ENCODE measurements at regions not wholly inside any gene's neighbourhood (a gene's known extent, or its start where the extent isn't known, plus 50 kb on each side); places are given as distances from the start of the nearest gene placed in this dataset.
"Not testable (repeated sequence)": the region's sequence is repeated elsewhere in the genome, so short reads cannot be mapped to it uniquely, and the experiment has no call there.

DNA sequence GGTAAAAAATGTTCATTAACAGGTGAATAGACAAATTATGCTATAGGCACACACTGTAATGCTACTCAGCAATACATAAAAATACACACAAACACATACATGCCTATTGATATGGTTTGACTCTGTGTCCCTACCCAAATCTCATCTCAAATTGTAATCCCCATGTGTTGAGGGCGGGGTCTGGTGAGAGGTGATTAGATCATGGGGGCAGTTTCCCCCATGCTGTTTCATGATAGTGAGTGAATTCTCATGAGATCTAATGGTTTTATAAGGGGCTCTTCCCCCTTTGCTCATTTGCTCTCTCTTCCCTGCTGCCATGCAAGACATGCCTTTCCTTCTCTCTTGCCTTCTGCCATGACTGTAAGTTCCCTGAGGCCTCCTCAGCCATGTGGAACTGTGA is 403.1 kb upstream of the RORB start:
- not testable (repeated sequence) for H3K4me3 ChIP-seq (ENCODE audit: low read depth, low read length); DNase-seq (ENCODE audit: low read depth)

DNA sequence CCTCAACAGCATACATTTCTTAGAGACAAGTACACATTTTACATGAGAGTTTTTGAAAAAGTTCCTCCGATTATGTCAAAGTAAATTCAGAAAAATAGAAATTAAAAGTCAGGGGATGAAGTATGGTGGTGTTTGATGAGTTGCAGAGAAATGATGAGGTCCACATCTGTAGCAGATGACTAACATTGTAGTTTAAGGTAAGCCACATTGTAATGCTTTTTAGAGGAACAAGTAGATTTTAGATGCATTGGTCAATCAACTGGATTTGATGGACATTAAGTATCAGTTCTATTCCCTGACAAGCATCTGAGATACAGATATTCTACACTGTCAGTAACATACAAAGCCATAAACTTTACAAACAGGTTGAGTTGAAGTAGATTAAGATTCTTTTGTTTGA is 402.4 kb upstream of the RORB start:
- DNase-seq (ENCODE audit: low read depth) = no peak
- no peak overlapping the region for H3K4me3 ChIP-seq (ENCODE audit: low read depth, low read length)

DNA sequence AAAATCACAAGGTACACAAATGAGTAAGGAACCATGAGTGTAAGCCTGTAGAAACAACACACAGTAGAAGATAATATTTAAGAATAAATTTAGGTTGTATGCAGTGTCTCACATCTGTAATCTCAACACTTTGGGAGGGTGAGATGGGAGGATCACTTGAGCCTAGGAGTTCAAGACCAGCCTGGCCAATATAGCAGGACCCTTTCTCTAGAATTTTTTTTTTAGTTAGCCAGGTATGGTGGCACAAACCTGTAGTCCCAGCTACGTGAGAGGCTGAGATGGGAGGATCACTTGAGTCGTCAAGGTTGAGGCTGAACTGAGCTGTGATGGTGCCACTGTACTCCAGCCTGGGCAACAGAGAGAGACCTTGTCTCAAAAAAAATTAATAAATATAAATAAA is 401.2 kb upstream of the RORB start:
- no peak for DNase-seq (ENCODE audit: low read depth)
- no peak overlapping the region for H3K4me3 ChIP-seq (ENCODE audit: low read depth, low read length)

DNA sequence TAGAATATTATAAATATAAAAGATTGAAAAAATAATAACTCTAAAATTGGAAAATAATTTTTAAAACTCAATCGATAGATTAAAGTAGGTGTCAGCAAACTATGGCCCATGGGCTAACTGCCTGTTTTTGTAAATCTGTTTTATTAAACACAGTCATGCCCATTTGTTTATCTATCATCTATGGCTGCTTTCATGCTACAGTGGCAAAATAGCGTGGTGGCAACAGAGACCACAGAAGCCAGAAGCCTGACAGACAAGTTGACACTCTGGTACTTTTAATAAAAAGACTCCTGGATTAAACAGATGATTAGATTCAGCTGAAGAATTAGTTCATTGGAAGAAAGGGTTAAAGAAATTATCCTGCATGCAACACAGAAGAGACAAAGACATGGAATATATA is 400.7 kb upstream of the RORB start:
- no peak overlapping the region for H3K4me3 ChIP-seq (ENCODE audit: low read depth, low read length)
- DNase-seq (ENCODE audit: low read depth) = no peak

DNA sequence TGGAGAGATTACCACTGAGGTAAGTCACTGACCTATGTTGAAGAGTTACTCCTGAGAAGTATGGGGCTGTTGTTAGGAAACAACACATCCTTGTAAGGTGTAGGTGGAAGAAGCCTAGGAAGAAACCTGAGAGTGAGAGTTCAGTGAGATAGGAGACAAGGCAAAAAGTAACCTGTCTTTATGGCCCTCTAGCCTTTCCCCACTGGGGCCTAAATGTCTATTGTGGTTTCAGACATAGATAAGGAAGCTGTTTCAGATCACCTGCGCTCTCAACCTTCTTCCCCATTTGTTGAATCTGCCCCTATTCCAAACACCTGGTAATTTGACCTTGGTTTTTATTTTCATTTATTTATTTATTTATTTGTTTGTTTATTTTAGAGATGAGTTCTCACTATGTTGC is 397.1 kb upstream of the RORB start:
- DNase-seq (ENCODE audit: low read depth) = no peak
- H3K4me3 ChIP-seq (ENCODE audit: low read depth, low read length) = no peak overlapping the region

GRCh38 chr9:74102148-74102547 is 395.0 kb upstream of the RORB start:
- not testable (repeated sequence) for H3K4me3 ChIP-seq (ENCODE audit: low read depth, low read length); DNase-seq (ENCODE audit: low read depth)

DNA sequence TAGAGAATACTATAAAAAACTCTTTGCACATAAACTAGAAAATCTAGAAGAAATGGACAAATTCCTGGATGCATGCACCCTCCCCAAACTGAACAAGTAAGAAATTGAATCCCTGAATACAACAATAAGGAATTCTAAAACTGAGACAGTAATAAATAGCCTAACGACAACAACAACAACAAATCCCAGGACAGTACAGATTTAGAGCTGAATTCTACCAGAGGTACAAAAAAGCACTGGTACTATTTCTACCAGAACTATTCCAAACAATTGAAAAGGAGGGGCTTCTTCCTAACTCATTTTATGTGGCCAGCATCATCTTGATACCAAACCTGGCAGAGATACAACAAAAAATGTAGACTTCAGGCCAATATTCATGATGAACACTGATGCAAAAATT is 394.4 kb upstream of the RORB start:
- no peak overlapping the region for H3K4me3 ChIP-seq (ENCODE audit: low read depth, low read length)
- DNase-seq (ENCODE audit: low read depth) = no peak

GRCh38 chr9:74107692-74108091 is 389.4 kb upstream of the RORB start:
- no peak overlapping the region for H3K4me3 ChIP-seq (ENCODE audit: low read depth, low read length)
- DNase-seq (ENCODE audit: low read depth) = no peak

GRCh38 chr9:74115976-74116375 is 381.2 kb upstream of the RORB start:
- H3K4me3 ChIP-seq (ENCODE audit: low read depth, low read length) = no peak overlapping the region
- no peak for DNase-seq (ENCODE audit: low read depth)

- no peak for DNase-seq (ENCODE audit: low read depth)
- no peak overlapping the region for H3K4me3 ChIP-seq (ENCODE audit: low read depth, low read length)
These were observed 380.0 kb upstream of the RORB start for GRCh38 chr9:74117151-74117550.

DNA sequence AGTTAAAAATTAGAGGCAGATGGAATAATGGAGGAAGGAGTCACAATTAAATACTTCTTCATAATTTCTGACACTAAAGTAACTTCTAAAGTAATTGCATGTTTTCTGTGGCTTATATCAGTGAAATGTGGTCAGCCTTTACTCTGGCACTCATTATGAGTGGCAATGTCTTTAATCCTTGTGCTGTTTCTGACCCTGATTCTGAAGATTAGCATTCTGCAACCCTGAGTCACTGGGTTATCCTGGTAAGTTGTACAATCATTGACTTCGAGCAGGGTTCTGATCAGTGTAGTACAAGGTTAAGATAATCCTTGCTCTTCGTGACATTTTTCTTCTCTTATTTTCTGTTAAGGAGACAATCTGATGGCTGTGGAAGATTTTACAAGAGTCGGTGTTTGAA is 379.4 kb upstream of the RORB start:
- DNase-seq (ENCODE audit: low read depth) = no peak
- no peak overlapping the region for H3K4me3 ChIP-seq (ENCODE audit: low read depth, low read length)

GRCh38 chr9:74120061-74120460 is 377.1 kb upstream of the RORB start:
- DNase-seq (ENCODE audit: low read depth) = no peak
- no peak overlapping the region for H3K4me3 ChIP-seq (ENCODE audit: low read depth, low read length)

GRCh38 chr9:74120470-74120869 is 376.7 kb upstream of the RORB start:
- no peak overlapping the region for H3K4me3 ChIP-seq (ENCODE audit: low read depth, low read length)
- no peak for DNase-seq (ENCODE audit: low read depth)

DNA sequence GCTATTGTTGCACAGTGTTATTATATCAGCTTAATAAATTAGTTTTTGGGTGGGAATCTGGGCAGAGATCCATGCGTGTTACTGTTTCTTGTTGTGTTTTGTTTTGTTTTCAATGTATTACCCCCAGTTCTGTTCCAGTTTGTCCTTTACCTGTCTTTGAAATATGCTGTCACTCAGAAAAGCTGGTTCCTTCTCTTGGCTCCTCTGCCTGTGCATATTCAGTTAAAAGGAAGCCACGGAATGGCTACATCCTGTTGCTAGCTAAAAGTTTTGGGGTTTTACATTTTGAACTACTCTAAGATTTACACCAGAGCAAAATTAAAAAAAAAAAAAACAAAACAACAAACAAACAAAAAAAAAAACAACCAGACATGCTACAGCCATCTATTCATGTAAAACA is 374.9 kb upstream of the RORB start:
- no peak for DNase-seq (ENCODE audit: low read depth)
- H3K4me3 ChIP-seq (ENCODE audit: low read depth, low read length) = no peak overlapping the region

- no peak for DNase-seq (ENCODE audit: low read depth)
- no peak overlapping the region for H3K4me3 ChIP-seq (ENCODE audit: low read depth, low read length)
These were observed 374.5 kb upstream of the RORB start for GRCh38 chr9:74122661-74123060.

DNA sequence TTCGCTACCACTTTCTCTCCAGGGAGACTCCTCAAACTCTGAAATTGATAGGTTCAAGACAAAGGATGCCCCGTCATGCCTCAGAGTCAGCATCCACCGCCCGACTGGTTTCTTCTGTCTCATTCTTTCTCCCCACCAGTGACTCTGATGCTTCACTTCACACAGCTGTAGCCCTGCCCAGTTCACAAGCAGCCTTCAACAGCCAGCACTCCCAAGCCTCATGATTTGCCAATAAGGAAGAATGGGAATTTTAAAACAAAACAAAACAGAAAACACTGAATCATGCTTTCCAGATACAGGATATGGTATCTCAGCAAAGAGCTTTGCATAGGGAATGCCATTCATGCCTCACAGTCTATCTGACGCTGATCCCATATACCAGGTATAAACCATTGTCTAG is 371.2 kb upstream of the RORB start:
- no peak overlapping the region for H3K4me3 ChIP-seq (ENCODE audit: low read depth, low read length)
- DNase-seq (ENCODE audit: low read depth) = no peak

DNA sequence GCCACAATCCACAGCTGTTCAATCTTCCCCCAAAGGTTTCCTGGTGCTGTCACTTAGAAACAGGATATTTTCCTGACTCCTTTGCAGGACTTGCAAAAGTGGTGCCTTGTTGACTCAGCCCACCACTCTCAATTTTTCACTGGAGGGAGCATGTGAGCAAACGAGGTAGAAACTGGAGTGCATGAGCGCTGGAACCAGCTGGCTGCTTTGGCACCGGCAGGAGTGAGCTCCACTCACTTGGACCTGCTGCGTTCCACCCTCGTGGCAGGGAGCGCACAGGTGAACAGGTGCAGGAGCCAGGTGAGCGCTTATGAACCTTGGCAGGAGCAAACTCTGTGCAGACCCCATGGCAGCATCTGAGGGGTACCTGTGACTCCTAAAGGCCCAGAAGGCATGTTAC is 364.1 kb upstream of the RORB start:
- H3K4me3 ChIP-seq (ENCODE audit: low read depth, low read length) = no peak overlapping the region
- DNase-seq (ENCODE audit: low read depth) = no peak

GRCh38 chr9:74133921-74134320 is 363.2 kb upstream of the RORB start:
- DNase-seq (ENCODE audit: low read depth) = no peak
- no peak overlapping the region for H3K4me3 ChIP-seq (ENCODE audit: low read depth, low read length)

- no peak overlapping the region for H3K4me3 ChIP-seq (ENCODE audit: low read depth, low read length)
- no peak for DNase-seq (ENCODE audit: low read depth)
These were observed 359.0 kb upstream of the RORB start for GRCh38 chr9:74138182-74138581.

- DNase-seq (ENCODE audit: low read depth) = no peak
- no peak overlapping the region for H3K4me3 ChIP-seq (ENCODE audit: low read depth, low read length)
These were observed 357.0 kb upstream of the RORB start for GRCh38 chr9:74140141-74140540.

DNA sequence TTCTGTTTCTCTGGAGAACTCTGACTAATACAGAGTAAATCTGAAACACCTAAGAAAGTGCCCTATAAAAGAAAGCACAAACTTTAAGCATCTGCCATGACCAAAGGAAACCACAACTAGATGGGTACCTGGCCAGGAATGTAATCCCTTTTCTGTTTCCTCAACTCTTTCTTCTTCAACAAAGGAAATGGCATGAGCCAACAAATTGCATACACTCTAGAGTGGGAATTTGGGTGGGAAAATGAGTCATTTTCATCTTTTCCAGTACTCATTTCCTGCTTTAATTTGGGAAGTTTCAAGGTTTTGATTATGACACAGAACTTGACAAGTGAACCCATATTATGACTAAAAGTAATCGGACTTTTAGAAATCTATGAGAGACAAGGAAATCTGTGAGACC is 349.2 kb upstream of the RORB start:
- no peak for DNase-seq (ENCODE audit: low read depth)
- no peak overlapping the region for H3K4me3 ChIP-seq (ENCODE audit: low read depth, low read length)

DNA sequence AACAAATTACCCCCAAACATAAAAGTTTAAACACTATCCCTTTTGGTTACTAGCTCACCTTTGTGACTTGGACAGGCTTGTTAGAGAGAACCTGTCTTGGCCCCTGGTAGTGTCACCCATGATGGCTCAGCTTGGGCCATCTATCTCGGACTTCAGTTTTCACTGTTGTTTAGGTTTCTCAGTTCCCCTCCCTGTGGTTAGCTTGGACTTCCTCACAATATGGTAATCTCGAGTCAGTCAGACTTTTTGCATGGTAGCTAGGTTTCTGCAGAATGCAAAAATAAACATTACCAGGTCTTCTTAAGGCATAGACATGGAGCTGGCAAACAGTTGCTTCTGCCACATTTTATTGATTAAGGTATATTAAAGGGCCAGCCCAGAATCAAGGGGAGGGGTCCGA is 324.3 kb upstream of the RORB start:
- no peak for DNase-seq (ENCODE audit: low read depth)
- H3K4me3 ChIP-seq (ENCODE audit: low read depth, low read length) = no peak overlapping the region

GRCh38 chr9:74173284-74173683 is 323.9 kb upstream of the RORB start:
- H3K4me3 ChIP-seq (ENCODE audit: low read depth, low read length) = no peak overlapping the region
- DNase-seq (ENCODE audit: low read depth) = no peak
